GM12892 (cell line): ENCODE measurements at regions not wholly inside any gene's neighbourhood (a gene's known extent, or its start where the extent isn't known, plus 50 kb on each side); places are given as distances from the start of the nearest gene placed in this dataset.
"Not testable (repeated sequence)": the region's sequence is repeated elsewhere in the genome, so short reads cannot be mapped to it uniquely, and the experiment has no call there.

Source experiments
- DNase-seq: peaks from one replicate; pipeline ENCODE4 v3.0.0; 2011; ENCODE audit not compliant: insufficient read length
- FAIRE-seq: peaks from 2 replicates; lab custom pipeline; 2011; peaks lifted over from hg19 to GRCh38; lab: Jason Lieb, UNC
- POLR2A ChIP-seq: IDR thresholded peaks from 2 replicates; pipeline ENCODE4 v1.6.1; 2011; ENCODE audit warnings: low read depth, low read length, control low read depth
- POLR2AphosphoS5 ChIP-seq: IDR thresholded peaks from 2 replicates; pipeline ENCODE4 v1.6.1; 2011; ENCODE audit warnings: low read depth, low read length, control low read depth
- TAF1 ChIP-seq: IDR thresholded peaks from 2 replicates; pipeline ENCODE4 v1.6.1; 2011; ENCODE audit warnings: low read depth, mild to moderate bottlenecking, control low read depth, low read length, borderline replicate concordance

- no peak for FAIRE-seq
- no peak for DNase-seq
- TF ChIP-seq TAF1 (no peak), POLR2A (no peak)
Observed at GRCh38 chr6:86683132-86683908, 254.0 kb upstream of the HTR1E start.

DNA sequence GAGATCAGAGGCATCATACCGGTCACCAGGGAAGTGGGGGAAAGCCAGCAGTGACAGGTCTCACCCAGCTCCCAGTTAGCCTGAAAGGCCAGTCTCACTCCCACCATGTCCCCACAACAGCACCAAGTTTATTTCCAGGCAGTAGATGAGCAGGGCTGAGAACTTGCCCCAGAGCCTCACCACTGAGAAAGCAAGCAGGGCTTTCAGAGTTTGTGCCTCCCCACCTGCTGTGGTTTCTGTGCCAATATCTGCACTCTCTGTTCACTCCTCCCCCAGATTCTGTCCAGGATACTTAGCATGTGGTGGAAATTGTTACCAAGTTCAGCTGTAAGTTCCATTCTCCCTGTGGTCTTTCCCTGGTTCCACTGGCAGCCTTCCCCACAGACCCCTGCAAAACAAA is 255.0 kb upstream of the HTR1E start:
- FAIRE-seq (no peak), DNase-seq (no peak)
- no peak for TF ChIP-seq POLR2AphosphoS5
- TF ChIP-seq POLR2A = no peak
- no peak for TF ChIP-seq TAF1

GRCh38 chr6:86681140-86681539 is 256.2 kb upstream of the HTR1E start:
- not testable (repeated sequence) for DNase-seq, FAIRE-seq

DNA sequence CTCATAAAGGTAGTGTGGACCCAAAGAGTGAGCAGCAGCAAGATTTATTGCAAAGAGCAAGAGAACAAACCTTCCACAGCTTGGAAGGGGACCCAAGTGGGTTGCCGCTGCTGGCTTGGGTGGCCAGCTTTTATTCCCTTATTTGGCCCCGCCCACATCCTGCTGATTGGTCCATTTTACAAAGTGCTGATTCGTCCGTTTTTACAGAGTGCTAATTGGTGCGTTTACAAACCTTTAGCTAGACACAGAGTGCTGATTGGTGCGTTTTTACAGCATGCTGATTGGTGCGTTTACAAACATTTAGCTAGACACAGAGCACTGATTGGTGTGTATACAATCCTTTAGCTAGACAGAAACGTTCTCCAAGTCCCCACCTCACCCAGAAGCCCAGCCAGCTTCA is 265.2 kb upstream of the HTR1E start:
- not testable (repeated sequence) for FAIRE-seq, DNase-seq

GRCh38 chr6:86657192-86657591 is 280.1 kb upstream of the HTR1E start:
- FAIRE-seq = no peak
- DNase-seq = no peak
- TF ChIP-seq TAF1 (no peak), POLR2AphosphoS5 (no peak), POLR2A (no peak)

- TF ChIP-seq TAF1 = no peak
- no peak for TF ChIP-seq POLR2AphosphoS5
- TF ChIP-seq POLR2A = no peak
- FAIRE-seq (no peak), DNase-seq (no peak)
Observed at GRCh38 chr6:86629123-86629522, 308.2 kb upstream of the HTR1E start.

- FAIRE-seq (no peak), DNase-seq (no peak)
- no peak for TF ChIP-seq POLR2AphosphoS5
- no peak for TF ChIP-seq TAF1
- no peak for TF ChIP-seq POLR2A
Observed at GRCh38 chr6:86619428-86619827, 317.9 kb upstream of the HTR1E start.

GRCh38 chr6:86615299-86615698 is 322.0 kb upstream of the HTR1E start:
- no peak for DNase-seq
- TF ChIP-seq TAF1 (no peak), POLR2AphosphoS5 (no peak), POLR2A (no peak)
- FAIRE-seq = no peak

- TF ChIP-seq POLR2AphosphoS5 = no peak
- no peak for TF ChIP-seq TAF1
- TF ChIP-seq POLR2A = no peak
- FAIRE-seq = no peak
- DNase-seq = no peak
Observed at GRCh38 chr6:86609549-86610388, 327.6 kb upstream of the HTR1E start.

GRCh38 chr6:86603364-86603763 is 334.0 kb upstream of the HTR1E start:
- DNase-seq, FAIRE-seq: not testable (repeated sequence)

DNA sequence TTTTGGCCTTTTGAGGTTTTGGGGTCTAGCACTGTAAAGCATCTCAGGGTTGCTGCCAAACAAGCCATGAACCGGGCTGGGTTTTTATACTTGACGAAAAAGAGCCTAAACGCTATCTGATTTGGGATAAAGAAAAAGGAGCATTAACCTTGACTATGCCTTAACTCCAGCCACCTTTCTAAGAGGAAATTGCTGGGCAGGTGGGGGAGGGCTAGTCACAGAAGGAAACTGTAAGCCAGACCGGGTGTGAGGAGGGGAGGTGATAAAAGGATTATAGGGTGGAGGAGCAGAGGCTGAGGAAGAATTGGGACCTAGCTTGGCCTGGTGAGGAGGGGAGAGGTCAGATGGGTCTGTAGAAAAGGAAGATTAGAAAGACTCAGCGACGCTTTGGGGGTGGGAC is 335.2 kb upstream of the HTR1E start:
- not testable (repeated sequence) for DNase-seq, FAIRE-seq

DNA sequence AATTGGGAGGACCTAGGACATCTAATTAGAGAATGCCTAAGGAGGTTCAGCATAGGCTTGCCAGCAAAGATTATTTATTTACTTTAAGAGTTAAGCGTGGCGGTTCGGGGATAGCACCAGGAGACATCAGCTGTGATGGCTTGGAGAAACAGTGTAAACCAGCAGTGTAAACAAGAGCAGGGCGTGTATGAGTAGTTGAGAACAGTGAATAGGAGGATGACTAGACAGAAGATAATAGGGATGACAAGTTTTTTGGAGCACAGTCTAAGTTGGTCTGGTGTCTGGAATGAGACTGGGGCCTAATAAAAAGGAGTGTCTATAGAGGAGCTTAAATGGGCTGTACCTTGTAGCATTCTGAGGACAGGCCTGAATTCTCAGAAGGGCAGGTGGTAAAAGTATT is 338.4 kb upstream of the HTR1E start:
- DNase-seq, FAIRE-seq: not testable (repeated sequence)

DNA sequence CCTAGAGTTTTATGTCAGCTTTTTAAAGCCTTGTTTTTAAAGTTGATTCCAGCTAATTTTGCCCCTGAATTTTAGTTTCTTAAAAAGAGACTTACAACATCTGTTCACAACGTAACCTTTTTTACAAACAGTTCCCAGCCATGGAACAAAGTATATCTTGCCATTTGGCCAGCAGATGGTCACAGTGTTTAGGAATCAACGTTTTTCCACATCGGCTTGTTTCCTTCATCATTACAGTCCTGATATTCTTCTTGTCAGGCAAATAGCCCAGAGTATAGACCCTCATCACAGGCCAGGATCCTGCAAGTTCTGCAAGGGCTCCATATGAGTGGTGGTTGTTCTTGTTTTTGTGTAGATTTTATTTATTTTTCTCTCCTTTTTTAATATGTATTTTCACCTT is 341.7 kb upstream of the HTR1E start:
- no peak for TF ChIP-seq POLR2A
- no peak for TF ChIP-seq TAF1
- TF ChIP-seq POLR2AphosphoS5 = no peak
- FAIRE-seq = no peak
- DNase-seq = no peak
